ENCODE measurements at regions not wholly inside any gene's neighbourhood (a gene's known extent, or its start where the extent isn't known, plus 50 kb on each side); places are given as distances from the start of the nearest gene placed in this dataset.
"Not testable (repeated sequence)": the region's sequence is repeated elsewhere in the genome, so short reads cannot be mapped to it uniquely, and the experiment has no call there.

GRCh38 chr21:6096560-6097424 lies 4424.6 kb upstream of the TPTE start:
- not testable (repeated sequence) for FAIRE-seq; DNase-seq (ENCODE audit: low read depth); H3K4me3 ChIP-seq (ENCODE audit: low read depth, low read length); H3K36me3 ChIP-seq (ENCODE audit: control insufficient read depth, insufficient read depth, low read length); H3K27me3 ChIP-seq (ENCODE audit: control insufficient read depth, insufficient read depth, low read length)

DNA sequence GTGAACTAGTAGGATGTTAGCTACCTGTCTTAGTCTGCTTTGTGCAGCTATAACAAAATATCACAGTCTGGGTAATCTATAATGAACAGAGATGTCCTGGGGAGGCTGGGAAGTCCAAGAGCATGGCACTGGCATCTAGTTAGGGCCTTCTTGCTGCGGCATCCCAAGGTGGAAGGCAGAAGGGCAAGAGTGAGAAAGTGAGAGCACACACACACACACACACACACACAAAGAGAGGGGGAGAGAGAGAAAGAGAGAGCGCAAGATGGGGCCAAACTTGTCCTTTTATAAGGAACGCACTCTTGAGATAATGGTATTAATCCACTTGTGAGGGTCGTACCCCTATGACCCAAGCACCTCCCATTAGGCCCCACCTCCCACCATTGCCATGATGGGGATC lies 4423.6 kb upstream of the TPTE start:
- DNase-seq (ENCODE audit: low read depth); H3K36me3 ChIP-seq (ENCODE audit: control insufficient read depth, insufficient read depth, low read length); FAIRE-seq; H3K27me3 ChIP-seq (ENCODE audit: control insufficient read depth, insufficient read depth, low read length); H3K4me3 ChIP-seq (ENCODE audit: low read depth, low read length): not testable (repeated sequence)

- not testable (repeated sequence) for DNase-seq (ENCODE audit: low read depth); FAIRE-seq; H3K36me3 ChIP-seq (ENCODE audit: control insufficient read depth, insufficient read depth, low read length); H3K27me3 ChIP-seq (ENCODE audit: control insufficient read depth, insufficient read depth, low read length); H3K4me3 ChIP-seq (ENCODE audit: low read depth, low read length)
These were observed 4423.0 kb upstream of the TPTE start for GRCh38 chr21:6098191-6098935.

- not testable (repeated sequence) for H3K27me3 ChIP-seq (ENCODE audit: control insufficient read depth, insufficient read depth, low read length); FAIRE-seq; H3K4me3 ChIP-seq (ENCODE audit: low read depth, low read length); H3K36me3 ChIP-seq (ENCODE audit: control insufficient read depth, insufficient read depth, low read length); DNase-seq (ENCODE audit: low read depth)
These were observed 4419.8 kb upstream of the TPTE start for GRCh38 chr21:6101588-6101987.

GRCh38 chr21:6104546-6104945 lies 4416.8 kb upstream of the TPTE start:
- H3K4me3 ChIP-seq (ENCODE audit: low read depth, low read length); H3K27me3 ChIP-seq (ENCODE audit: control insufficient read depth, insufficient read depth, low read length); H3K36me3 ChIP-seq (ENCODE audit: control insufficient read depth, insufficient read depth, low read length); FAIRE-seq; DNase-seq (ENCODE audit: low read depth): not testable (repeated sequence)

DNA sequence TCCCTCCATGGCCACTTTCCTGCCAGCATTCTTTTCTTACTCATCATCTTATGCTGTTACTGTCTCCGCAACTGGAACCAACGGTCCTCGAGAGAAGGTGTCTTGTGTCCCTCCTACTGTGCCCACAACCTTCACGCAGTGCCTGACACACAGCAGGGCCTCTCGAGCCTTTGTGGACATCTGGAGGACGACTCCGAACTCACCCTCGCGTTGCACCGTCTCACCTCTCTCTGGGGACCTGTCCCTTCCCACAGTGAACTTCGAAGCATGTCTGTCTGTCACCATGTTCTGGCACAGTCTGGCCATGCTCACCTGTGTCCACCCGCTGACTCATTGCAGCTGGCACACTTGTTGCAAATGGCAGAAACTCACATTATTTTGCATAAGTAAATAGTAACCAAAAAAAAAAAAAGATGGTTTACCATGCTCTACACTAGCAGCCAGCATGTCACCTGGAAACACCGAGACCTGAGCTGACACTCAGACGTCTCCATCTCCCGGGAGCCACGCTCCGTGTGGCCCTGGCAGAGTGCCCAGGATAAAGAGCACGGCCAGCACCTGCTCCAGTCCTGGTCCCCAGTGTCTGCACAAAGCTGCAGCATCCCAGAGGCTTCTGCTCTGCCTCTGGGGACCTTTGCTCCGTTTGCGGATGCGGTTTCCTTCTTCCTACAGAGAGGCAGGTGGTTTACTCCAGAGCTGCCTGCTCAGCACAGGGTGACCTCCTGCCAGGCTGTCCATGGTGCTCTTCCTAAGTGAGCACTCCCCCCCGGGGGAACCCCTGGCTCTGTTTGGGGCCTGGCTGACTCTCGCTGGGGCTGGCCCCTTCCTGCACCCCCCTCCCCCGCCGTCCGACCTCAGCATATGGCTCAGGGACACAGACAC lies 4414.5 kb upstream of the TPTE start:
- not testable (repeated sequence) for H3K27me3 ChIP-seq (ENCODE audit: control insufficient read depth, insufficient read depth, low read length); H3K36me3 ChIP-seq (ENCODE audit: control insufficient read depth, insufficient read depth, low read length); FAIRE-seq; DNase-seq (ENCODE audit: low read depth); H3K4me3 ChIP-seq (ENCODE audit: low read depth, low read length)

- H3K27me3 ChIP-seq (ENCODE audit: control insufficient read depth, insufficient read depth, low read length); H3K4me3 ChIP-seq (ENCODE audit: low read depth, low read length); FAIRE-seq; DNase-seq (ENCODE audit: low read depth); H3K36me3 ChIP-seq (ENCODE audit: control insufficient read depth, insufficient read depth, low read length): not testable (repeated sequence)
These were observed 4412.5 kb upstream of the TPTE start for GRCh38 chr21:6108894-6109293.

- not testable (repeated sequence) for H3K4me3 ChIP-seq (ENCODE audit: low read depth, low read length); FAIRE-seq; H3K36me3 ChIP-seq (ENCODE audit: control insufficient read depth, insufficient read depth, low read length); H3K27me3 ChIP-seq (ENCODE audit: control insufficient read depth, insufficient read depth, low read length)
- DNase-seq (ENCODE audit: low read depth) = peak; percentile 11
These were observed 4411.6 kb upstream of the TPTE start for GRCh38 chr21:6109774-6110173.

DNA sequence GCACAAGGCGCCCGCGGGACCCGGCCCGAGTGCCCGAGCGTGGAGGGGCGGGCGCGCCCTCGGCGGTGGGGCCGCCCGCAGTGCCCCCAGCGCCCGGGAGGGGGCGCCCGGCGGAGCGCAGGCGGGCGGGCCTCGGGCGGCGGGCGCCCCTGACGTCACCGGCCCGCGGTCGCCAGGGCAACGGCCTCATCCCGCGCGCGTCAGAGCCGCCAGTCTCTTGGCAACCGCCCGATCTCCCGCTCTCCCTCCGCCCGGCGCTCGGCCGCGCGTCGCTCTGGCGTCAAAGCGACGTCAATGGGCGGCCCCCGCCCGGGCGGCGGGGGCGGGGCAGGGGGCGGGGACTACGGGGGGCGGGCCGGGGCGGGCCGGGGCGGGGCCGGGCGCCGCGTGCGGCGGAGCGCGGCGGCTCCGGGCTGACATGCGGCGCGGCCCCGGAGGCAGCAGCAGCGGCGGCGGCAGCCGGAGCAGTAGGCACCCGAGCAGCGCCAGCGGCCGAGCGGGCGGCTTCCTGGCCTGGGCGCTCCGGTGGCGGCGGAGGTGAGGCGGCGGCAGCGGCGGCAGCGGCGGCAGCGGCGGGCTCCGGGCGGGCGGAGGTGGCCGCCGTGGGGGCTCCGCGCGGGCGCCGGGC lies 4410.6 kb upstream of the TPTE start:
- DNase-seq (ENCODE audit: low read depth); H3K36me3 ChIP-seq (ENCODE audit: control insufficient read depth, insufficient read depth, low read length); FAIRE-seq; H3K27me3 ChIP-seq (ENCODE audit: control insufficient read depth, insufficient read depth, low read length); H3K4me3 ChIP-seq (ENCODE audit: low read depth, low read length): not testable (repeated sequence)

DNA sequence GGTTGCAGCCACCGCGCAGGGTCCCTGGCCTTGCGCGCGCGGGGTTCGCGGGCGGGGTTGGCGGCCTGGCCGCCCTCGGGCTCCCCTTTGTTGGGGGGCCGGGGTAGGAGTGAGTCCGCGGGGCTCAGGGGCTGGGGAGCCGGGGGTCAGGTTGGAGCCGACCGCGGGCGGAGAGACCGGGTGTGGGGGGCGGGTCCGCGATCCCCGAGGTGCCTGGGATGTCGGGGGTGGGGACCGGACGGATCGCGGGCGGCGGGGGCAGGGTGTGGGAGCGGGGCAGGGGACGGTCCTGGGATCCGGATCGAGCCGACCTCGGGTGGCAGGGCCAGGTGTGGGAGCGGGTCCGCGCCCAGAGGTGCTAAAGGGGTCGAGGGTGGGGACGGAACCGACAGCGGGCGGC lies 4410.0 kb upstream of the TPTE start:
- H3K4me3 ChIP-seq (ENCODE audit: low read depth, low read length) = peak overlapping the region; percentile 25
- not testable (repeated sequence) for FAIRE-seq; H3K27me3 ChIP-seq (ENCODE audit: control insufficient read depth, insufficient read depth, low read length); DNase-seq (ENCODE audit: low read depth); H3K36me3 ChIP-seq (ENCODE audit: control insufficient read depth, insufficient read depth, low read length)

GRCh38 chr21:6118336-6118735 lies 4403.0 kb upstream of the TPTE start:
- not testable (repeated sequence) for H3K27me3 ChIP-seq (ENCODE audit: control insufficient read depth, insufficient read depth, low read length); DNase-seq (ENCODE audit: low read depth); H3K4me3 ChIP-seq (ENCODE audit: low read depth, low read length); H3K36me3 ChIP-seq (ENCODE audit: control insufficient read depth, insufficient read depth, low read length); FAIRE-seq

- DNase-seq (ENCODE audit: low read depth); H3K36me3 ChIP-seq (ENCODE audit: control insufficient read depth, insufficient read depth, low read length); H3K4me3 ChIP-seq (ENCODE audit: low read depth, low read length); H3K27me3 ChIP-seq (ENCODE audit: control insufficient read depth, insufficient read depth, low read length); FAIRE-seq: not testable (repeated sequence)
These were observed 4400.5 kb upstream of the TPTE start for GRCh38 chr21:6120863-6121262.

DNA sequence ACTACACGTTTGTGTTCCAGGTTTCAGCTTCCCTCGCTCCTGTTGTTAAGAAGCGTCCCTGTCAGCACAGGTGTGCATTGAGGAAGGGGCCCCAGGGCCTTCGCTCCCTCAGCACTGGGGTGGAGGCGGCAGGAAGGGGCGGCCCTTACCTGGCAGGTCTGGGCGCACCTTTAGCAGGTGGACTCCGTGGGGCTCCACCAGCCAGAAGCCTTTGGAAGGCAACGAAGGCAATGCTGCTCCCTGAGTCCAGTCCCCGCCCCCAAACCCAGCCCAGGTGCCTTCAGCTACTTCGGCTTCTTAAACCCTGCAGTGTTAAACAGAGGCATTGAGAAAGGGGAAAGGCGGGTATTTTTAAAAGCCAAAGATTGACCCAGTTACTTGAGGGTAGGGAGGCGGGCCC lies 4398.8 kb upstream of the TPTE start:
- not testable (repeated sequence) for FAIRE-seq; DNase-seq (ENCODE audit: low read depth); H3K4me3 ChIP-seq (ENCODE audit: low read depth, low read length); H3K27me3 ChIP-seq (ENCODE audit: control insufficient read depth, insufficient read depth, low read length); H3K36me3 ChIP-seq (ENCODE audit: control insufficient read depth, insufficient read depth, low read length)
